SU-DHL-6 (cell line): ENCODE measurements at regions not wholly inside any gene's neighbourhood (a gene's known extent, or its start where the extent isn't known, plus 50 kb on each side); places are given as distances from the start of the nearest gene placed in this dataset.

Experiments
- EZH2phosphoT487 ChIP-seq: fragments of 200-600 bp; sonication (generic), shearing (Covaris generic); conservative IDR thresholded peaks from 2 replicates; pipeline ENCODE4 v1.6.1; 2018; ENCODE audit warnings: mild to moderate bottlenecking, antibody characterized with exemption, low read length, moderate library complexity, mixed read lengths
- TF ChIP-seq, protein P1 (sequence below): fragments of 200-600 bp; sonication (generic); IDR thresholded peaks from one replicate; pipeline ENCODE4 v1.5.1; 2017; ENCODE audit warnings: antibody characterized with exemption, mild to moderate bottlenecking, low read length, moderate library complexity; ENCODE audit not compliant: insufficient read depth, poor library complexity, severe bottlenecking

DNA sequence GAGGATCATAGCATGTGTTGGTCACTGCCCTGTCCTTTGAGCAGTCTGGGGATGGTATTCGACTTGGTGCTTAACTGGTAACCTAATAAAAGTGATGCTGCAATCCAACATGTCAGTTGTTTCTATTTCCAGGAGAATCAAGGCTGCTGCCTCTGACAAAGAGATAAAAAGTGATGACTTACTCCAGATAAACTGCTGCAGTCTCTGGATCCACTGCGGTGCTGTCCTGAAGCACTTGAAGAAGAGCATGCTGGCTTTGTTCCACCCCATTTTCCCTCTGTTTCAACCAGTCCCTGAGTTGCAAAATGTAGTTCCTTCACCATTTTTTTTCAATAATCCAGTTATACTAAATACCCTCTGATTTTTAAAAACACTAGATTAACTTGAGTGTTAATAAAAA is 403.5 kb upstream of the ANKRD30A start:
- TF ChIP-seq, protein P1, sequence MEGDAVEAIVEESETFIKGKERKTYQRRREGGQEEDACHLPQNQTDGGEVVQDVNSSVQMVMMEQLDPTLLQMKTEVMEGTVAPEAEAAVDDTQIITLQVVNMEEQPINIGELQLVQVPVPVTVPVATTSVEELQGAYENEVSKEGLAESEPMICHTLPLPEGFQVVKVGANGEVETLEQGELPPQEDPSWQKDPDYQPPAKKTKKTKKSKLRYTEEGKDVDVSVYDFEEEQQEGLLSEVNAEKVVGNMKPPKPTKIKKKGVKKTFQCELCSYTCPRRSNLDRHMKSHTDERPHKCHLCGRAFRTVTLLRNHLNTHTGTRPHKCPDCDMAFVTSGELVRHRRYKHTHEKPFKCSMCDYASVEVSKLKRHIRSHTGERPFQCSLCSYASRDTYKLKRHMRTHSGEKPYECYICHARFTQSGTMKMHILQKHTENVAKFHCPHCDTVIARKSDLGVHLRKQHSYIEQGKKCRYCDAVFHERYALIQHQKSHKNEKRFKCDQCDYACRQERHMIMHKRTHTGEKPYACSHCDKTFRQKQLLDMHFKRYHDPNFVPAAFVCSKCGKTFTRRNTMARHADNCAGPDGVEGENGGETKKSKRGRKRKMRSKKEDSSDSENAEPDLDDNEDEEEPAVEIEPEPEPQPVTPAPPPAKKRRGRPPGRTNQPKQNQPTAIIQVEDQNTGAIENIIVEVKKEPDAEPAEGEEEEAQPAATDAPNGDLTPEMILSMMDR, result no peak
- no peak for TF ChIP-seq EZH2phosphoT487
